Adipocyte (in vitro differentiated cells): ENCODE measurements at regions not wholly inside any gene's neighbourhood (a gene's known extent, or its start where the extent isn't known, plus 50 kb on each side); places are given as distances from the start of the nearest gene placed in this dataset.
"Not testable (repeated sequence)": the region's sequence is repeated elsewhere in the genome, so short reads cannot be mapped to it uniquely, and the experiment has no call there.

Source experiments
- DNase-seq: peaks from one replicate; pipeline ENCODE4 v3.0.0-alpha.2; 2015; ENCODE audit warnings: low read depth
- H3K27me3 ChIP-seq: replicated peaks from 2 replicates; pipeline ENCODE4 v1.7.0; 2013; ENCODE audit warnings: mild to moderate bottlenecking, low read length, moderate library complexity; ENCODE audit not compliant: control insufficient read depth, insufficient read depth
- H3K36me3 ChIP-seq: 2 replicates; pipeline ENCODE4 v1.7.0; 2013; ENCODE audit warnings: low read length, mild to moderate bottlenecking, moderate library complexity; ENCODE audit not compliant: control insufficient read depth, insufficient read depth, severe bottlenecking
- H3K4me1 ChIP-seq: 2 replicates; pipeline ENCODE4 v1.7.0; 2013; ENCODE audit warnings: mild to moderate bottlenecking, low read length, moderate library complexity; ENCODE audit not compliant: control insufficient read depth, insufficient read depth
- H3K4me3 ChIP-seq: 2 replicates; pipeline ENCODE4 v1.7.0; 2013; ENCODE audit warnings: mild to moderate bottlenecking, low read length, moderate library complexity
- H3K9ac ChIP-seq: 2 replicates; pipeline ENCODE4 v1.7.0; 2013; ENCODE audit warnings: mild to moderate bottlenecking, low read length, moderate library complexity
- H3K9me3 ChIP-seq: 2 replicates; pipeline ENCODE4 v1.7.0; 2013; ENCODE audit warnings: mild to moderate bottlenecking, low read length, moderate library complexity; ENCODE audit not compliant: control insufficient read depth

DNA sequence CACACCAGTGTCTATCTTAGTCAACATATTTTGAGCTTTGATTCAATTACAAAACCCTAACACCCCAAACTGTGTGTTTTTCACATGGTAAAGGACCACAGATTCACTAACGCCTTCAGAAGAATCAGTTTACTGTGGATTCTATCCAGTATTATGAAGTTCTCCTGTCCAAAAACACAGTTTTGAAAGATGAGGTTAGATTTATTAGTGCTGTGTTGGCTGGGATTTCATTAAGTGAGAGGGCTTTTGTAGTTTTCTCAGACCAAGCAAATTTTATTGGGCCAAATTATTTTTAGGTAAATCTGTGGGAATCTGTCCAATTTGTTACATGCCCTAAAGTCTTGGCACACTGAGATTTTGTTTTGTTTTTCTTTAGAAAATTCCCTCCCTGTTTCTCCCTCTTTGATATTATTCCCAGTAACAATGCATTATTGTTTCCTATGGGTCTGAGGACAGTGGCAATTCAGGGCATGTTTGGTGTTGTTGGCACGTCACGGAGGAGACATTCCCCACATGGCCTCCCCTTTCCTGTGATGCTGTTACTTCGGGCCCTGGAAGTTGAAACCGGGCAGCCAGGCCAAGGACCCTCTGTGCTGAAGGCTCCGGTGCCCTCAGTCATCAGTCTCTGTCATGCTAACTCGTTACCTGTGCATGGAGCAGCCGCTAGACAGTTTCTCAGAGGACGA lies 87.5 kb upstream of the ALKAL2 start:
- DNase-seq = no peak
- Histone ChIP-seq H3K36me3 (no peaks in the 10 kb centered on the region), H3K27me3 (no peaks in the 10 kb centered on the region), H3K4me3 (no peak overlapping the region), H3K9ac (no peak overlapping the region), H3K4me1 (no peaks in the 10 kb centered on the region), H3K9me3 (peaks cover 18% of the 10 kb centered on the region)

DNA sequence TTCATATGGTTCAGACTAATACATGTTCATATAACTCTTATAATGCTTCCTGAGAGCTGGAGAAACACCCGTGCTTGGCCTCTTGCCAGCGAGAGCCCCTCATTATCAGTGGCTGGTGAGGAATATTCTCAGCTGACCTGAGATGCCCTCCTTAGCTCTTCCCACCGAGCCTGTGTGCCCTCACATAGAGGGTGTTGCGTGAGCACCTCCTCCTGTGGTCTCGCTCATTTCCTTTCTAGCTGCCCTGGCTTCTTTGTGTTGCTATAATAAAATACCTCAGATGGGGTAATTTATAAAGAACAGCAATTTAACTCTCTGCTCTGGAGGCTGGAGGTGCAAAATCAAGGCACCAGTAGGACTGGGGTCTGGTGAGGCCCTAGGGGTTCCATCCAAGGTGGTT lies 80.5 kb upstream of the ALKAL2 start:
- no peak overlapping the region for H3K4me3 ChIP-seq
- H3K9me3 ChIP-seq = peaks cover 11% of the 10 kb centered on the region
- no peaks in the 10 kb centered on the region for H3K36me3 ChIP-seq
- H3K4me1 ChIP-seq = no peaks in the 10 kb centered on the region
- H3K27me3 ChIP-seq = no peaks in the 10 kb centered on the region
- DNase-seq = no peak
- H3K9ac ChIP-seq = no peak overlapping the region

DNA sequence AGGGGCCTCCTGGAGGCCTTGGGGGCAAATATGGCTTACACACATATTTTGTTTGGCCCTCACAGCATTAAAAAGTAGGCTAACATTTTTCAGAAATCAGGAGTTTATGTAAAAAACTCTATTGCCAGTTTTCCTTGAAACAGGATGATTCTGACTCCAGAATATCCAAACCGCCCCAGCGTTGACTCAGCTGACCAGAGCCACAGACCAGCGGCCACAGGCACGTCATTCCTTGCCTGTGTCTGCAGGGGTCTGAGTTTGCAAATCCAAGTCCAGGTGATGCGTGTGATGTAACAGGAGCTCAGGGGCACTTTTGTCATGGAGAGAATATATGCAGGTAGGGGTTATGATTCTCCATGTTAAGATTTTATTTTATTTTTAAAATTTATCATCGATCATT lies 79.4 kb upstream of the ALKAL2 start:
- DNase-seq = no peak
- Histone ChIP-seq H3K4me1 (no peaks in the 10 kb centered on the region), H3K9me3 (peaks cover 18% of the 10 kb centered on the region), H3K27me3 (no peaks in the 10 kb centered on the region), H3K36me3 (no peaks in the 10 kb centered on the region), H3K4me3 (no peak overlapping the region), H3K9ac (no peak overlapping the region)

DNA sequence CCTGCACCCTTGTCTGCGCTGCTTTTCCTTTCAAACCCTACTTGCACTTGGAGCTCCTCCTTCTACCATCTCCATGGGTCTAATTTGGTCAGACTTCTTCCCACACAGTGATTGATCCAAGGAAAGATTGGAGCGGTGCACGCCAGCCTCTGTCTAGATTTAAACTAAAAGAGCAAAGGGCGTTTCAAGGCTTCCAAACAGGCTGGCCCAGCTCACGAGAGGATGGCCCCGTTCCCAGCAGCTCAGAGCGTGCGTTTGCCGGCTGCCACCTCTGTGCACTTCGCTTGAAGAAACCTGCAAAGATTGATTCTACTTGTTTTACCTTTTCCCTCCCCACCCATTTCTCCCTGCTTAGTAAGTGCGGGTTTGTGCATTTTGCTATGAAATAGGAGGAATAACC lies 78.8 kb upstream of the ALKAL2 start:
- Histone ChIP-seq H3K9me3 (peaks cover 23% of the 10 kb centered on the region), H3K4me3 (no peak overlapping the region), H3K27me3 (no peaks in the 10 kb centered on the region)

GRCh38 chr2:365367-366275 lies 77.7 kb upstream of the ALKAL2 start:
- Histone ChIP-seq H3K4me3 (no peak overlapping the region), H3K9ac (no peak overlapping the region), H3K9me3 (peaks cover 17% of the 10 kb centered on the region), H3K4me1 (no peaks in the 10 kb centered on the region), H3K36me3 (no peaks in the 10 kb centered on the region), H3K27me3 (no peaks in the 10 kb centered on the region)
- DNase-seq = no peak

More for the DNA sequence above, 78.8 kb upstream of the ALKAL2 start:
- Histone ChIP-seq H3K36me3 (no peaks in the 10 kb centered on the region), H3K9ac (no peak overlapping the region), H3K4me1 (no peaks in the 10 kb centered on the region)
- no peak for DNase-seq

- Histone ChIP-seq H3K9me3 (peaks cover 20% of the 10 kb centered on the region), H3K4me1 (no peaks in the 10 kb centered on the region), H3K4me3 (no peak overlapping the region), H3K36me3 (no peaks in the 10 kb centered on the region), H3K9ac (no peak overlapping the region), H3K27me3 (no peaks in the 10 kb centered on the region)
- no peak for DNase-seq
These were observed 76.1 kb upstream of the ALKAL2 start for GRCh38 chr2:363824-364470.

DNA sequence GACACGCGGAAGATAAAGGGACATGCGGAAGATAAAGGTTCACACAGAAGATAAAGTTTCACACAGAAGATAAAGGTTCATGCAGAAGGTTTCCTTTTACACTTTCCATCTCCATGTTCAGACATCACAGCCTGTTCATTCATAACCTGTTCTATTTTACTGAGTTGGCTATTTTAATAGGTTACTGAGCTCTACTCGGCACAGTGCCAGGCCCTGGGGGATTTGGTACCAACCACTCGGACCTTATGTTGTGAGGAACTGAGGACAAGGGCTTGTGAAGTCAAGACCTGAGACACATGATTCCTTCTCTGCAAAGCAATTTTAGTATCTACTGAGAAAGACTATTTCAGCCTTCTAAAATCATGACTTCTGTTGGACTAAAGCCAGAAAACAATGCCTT lies 75.0 kb upstream of the ALKAL2 start:
- Histone ChIP-seq H3K9me3 (peaks cover 20% of the 10 kb centered on the region), H3K36me3 (no peaks in the 10 kb centered on the region)

GRCh38 chr2:360124-360523 lies 72.2 kb upstream of the ALKAL2 start:
- Histone ChIP-seq H3K4me3 (no peak overlapping the region), H3K9me3 (peaks cover 20% of the 10 kb centered on the region), H3K4me1 (no peaks in the 10 kb centered on the region), H3K36me3 (no peaks in the 10 kb centered on the region), H3K27me3 (no peaks in the 10 kb centered on the region), H3K9ac (no peak overlapping the region)
- DNase-seq = no peak

More for the DNA sequence above, 75.0 kb upstream of the ALKAL2 start:
- Histone ChIP-seq H3K4me3 (no peak overlapping the region), H3K27me3 (no peaks in the 10 kb centered on the region), H3K4me1 (no peaks in the 10 kb centered on the region), H3K9ac (no peak overlapping the region)
- no peak for DNase-seq

DNA sequence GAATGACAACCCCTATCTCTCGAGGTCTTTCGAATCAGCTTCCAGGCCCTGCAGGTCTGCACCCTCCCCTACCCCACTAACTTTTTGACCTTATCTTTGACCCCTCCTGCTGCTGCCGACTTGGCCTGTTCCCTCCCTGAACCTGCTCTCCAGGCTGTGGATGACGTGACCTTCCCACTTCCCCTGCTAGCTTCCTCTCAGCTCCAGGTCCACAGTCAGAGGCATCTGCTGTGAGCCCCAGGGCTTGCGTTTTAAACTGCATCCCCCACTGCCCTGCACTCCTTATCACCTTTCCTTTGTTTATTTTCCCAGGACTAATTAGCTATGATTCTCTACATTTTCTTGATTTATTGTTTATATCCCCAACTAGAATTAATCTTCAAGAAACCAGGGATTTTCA lies 71.2 kb upstream of the ALKAL2 start:
- H3K4me3 ChIP-seq = no peak overlapping the region
- no peak overlapping the region for H3K9ac ChIP-seq
- DNase-seq = no peak
- peaks cover 8% of the 10 kb centered on the region for H3K27me3 ChIP-seq
- no peaks in the 10 kb centered on the region for H3K36me3 ChIP-seq
- H3K9me3 ChIP-seq = peaks cover 20% of the 10 kb centered on the region
- H3K4me1 ChIP-seq = no peaks in the 10 kb centered on the region

GRCh38 chr2:357811-358210 lies 69.9 kb upstream of the ALKAL2 start:
- H3K36me3 ChIP-seq = no peaks in the 10 kb centered on the region
- no peaks in the 10 kb centered on the region for H3K4me1 ChIP-seq
- peaks cover 12% of the 10 kb centered on the region for H3K27me3 ChIP-seq
- no peak overlapping the region for H3K9ac ChIP-seq
- no peak overlapping the region for H3K4me3 ChIP-seq
- H3K9me3 ChIP-seq = peaks cover 15% of the 10 kb centered on the region
- no peak for DNase-seq

DNA sequence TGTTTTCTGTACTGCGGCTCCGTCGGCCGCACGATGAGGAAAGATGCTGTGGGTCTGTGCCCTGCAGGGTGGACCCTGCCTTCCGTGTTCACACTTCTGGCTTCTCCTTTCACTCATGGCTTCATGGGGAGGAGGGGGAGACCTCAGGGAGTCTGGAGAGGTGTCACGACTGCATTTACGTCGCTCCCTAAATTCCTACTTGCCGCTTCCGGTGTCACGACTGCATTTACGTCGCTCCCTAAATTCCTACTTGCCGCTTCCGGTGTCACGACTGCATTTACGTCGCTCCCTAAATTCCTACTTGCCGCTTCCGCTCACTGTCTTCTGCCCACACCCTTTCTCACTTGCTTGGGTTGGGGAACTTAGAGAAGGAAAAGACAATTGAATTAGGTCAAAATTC lies 68.4 kb upstream of the ALKAL2 start:
- H3K36me3 ChIP-seq, DNase-seq: not testable (repeated sequence)

More for the DNA sequence above, 68.4 kb upstream of the ALKAL2 start:
- H3K27me3 ChIP-seq = peaks cover 12% of the 10 kb centered on the region
- H3K9ac ChIP-seq, H3K4me3 ChIP-seq, H3K4me1 ChIP-seq, H3K9me3 ChIP-seq: not testable (repeated sequence)
